ENCODE measurements at regions not wholly inside any gene's neighbourhood (a gene's known extent, or its start where the extent isn't known, plus 50 kb on each side); places are given as distances from the start of the nearest gene placed in this dataset.

DNA sequence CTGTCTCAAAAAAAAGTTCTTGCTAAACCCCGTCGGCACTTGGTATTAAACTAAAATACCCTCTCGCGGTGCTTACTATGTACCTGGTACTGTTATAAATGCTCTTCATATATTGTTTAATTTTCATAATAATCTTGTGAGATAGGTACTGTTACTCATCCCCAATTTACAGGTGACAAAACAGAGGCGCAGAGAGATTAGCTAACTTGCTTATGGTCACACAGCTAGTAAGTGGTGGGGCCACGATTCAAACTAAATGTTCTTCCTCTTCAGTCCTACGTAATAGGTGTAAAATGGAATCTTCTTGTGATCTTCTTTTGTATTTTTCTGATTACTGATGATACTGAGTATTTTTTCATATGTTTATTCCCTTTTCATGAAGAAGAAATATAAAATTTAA is 51.3 kb downstream of the TET3 start:
- H3K27ac Mint-ChIP-seq = no peak overlapping the region
- peaks cover 5% of the 10 kb centered on the region for H3K36me3 Mint-ChIP-seq (ENCODE audit: low read depth)
- no peaks in the 10 kb centered on the region for H3K27me3 Mint-ChIP-seq (ENCODE audit: low read depth)
- no peak overlapping the region for H3K4me3 Mint-ChIP-seq
- H3K4me1 Mint-ChIP-seq (ENCODE audit: low read depth) = peaks cover 65% of the 10 kb centered on the region
- no peaks in the 10 kb centered on the region for H3K9me3 Mint-ChIP-seq

DNA sequence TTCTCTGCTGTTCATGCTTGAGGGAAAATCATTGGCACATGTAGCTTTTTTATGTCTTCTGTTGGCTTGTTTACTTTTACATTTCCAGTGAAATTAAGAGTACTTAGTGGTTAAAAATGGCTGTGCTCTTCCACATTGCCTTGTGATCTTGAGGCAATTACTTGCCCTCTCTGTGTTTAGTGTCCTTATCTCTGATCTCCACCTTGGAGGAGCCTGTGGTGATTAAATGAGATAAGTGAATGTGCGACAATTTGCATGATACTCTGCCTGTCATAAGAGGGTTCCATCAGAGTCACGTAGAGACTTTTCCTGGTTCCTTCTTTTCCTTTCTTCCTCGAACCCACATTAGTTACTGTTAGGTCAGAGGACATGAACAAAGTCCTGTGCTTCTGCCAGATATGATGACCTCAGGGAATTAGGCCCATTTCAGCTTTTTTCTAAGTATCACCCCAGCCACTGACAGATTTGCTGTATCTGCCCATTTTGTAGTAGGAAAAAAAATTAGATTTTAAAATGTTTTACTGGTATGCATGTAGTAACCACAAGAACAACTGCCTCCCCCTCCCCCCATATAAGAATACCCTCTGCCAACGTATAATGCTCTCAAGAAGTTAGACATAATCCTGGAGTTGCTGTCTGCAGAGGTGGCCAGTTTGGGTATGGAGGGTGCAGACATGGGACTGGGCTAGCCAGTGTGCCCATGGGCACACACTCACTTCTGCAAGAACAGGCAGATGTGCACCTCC is 51.9 kb downstream of the TET3 start:
- H3K27me3 Mint-ChIP-seq (ENCODE audit: low read depth) = no peaks in the 10 kb centered on the region
- H3K36me3 Mint-ChIP-seq (ENCODE audit: low read depth) = peaks cover 5% of the 10 kb centered on the region
- H3K4me1 Mint-ChIP-seq (ENCODE audit: low read depth) = peaks cover 64% of the 10 kb centered on the region
- H3K27ac Mint-ChIP-seq = peak overlapping the region; percentile 37
- H3K9me3 Mint-ChIP-seq = no peaks in the 10 kb centered on the region
- peak overlapping the region; percentile 51 for H3K4me3 Mint-ChIP-seq

DNA sequence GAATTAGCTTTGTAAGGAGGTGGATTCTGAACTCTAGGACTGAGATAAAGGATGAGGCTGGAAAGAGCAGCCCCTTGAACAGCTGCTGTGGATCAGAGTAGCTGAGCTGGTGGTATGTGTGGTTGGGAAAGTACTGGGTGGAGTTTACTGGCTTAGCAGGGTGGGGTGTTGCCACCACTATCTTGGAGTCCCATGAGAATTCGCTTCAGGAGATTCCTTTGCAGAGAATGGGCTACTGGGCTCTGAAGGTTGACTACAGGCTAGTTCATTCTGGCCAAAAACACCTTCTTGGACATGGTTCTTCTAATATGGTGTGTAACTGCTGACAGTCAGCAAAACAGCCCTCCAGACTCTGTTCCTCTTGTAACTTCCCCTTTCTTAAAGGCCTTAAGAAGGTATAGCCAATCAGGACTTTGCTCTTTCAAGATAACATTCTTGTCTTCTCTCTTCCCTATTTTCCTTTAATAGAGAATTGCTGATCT is 52.7 kb downstream of the TET3 start:
- H3K27me3 Mint-ChIP-seq (ENCODE audit: low read depth) = no peaks in the 10 kb centered on the region
- peaks cover 58% of the 10 kb centered on the region for H3K4me1 Mint-ChIP-seq (ENCODE audit: low read depth)
- peak overlapping the region; percentile 2 for H3K27ac Mint-ChIP-seq
- H3K36me3 Mint-ChIP-seq (ENCODE audit: low read depth) = peaks cover 5% of the 10 kb centered on the region
- H3K9me3 Mint-ChIP-seq = no peaks in the 10 kb centered on the region
- peak overlapping the region; percentile 51 for H3K4me3 Mint-ChIP-seq

DNA sequence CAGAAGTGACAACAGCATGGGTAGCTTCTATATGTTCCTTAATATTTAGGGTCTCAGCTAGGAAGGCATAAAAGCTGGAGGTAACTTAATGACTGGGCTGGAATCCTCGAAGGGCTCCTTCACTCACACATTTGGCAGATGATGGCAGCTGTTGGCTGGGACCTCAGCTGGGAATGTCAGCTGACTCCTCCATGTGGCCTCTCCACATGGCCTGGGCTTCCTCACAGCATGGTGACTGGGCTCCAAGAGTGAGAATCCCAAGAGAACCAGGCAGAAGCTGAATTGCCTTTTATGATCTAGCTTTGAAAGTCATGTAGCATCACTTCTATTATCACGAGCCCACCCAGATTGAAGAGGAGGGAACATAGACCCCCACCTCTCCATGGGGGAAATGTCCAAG is 54.9 kb downstream of the TET3 start:
- H3K36me3 Mint-ChIP-seq (ENCODE audit: low read depth) = peaks cover 5% of the 10 kb centered on the region
- H3K4me1 Mint-ChIP-seq (ENCODE audit: low read depth) = peaks cover 51% of the 10 kb centered on the region
- no peak overlapping the region for H3K4me3 Mint-ChIP-seq
- no peak overlapping the region for H3K27ac Mint-ChIP-seq
- H3K9me3 Mint-ChIP-seq = no peaks in the 10 kb centered on the region
- no peaks in the 10 kb centered on the region for H3K27me3 Mint-ChIP-seq (ENCODE audit: low read depth)

DNA sequence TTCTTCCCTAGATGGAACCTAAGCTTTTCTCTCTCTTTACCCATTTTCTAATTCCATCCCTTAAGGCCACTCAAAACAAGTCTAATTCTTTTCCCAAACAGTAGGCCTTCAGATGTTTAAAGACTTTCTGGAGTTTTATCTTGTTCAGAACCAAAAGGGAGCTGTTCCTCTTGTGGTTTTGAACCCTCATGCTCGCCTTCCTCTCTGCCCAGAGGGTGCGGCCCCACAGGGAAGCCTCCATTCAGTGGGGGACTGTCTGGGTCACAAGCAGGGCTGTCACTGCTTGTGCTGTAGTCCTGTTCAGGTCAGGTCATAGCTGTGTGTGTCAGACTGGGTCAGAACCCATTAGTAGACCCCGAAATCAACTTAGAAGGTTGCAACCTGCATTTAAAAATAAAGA is 56.5 kb downstream of the TET3 start:
- Mint-ChIP-seq H3K4me1 (ENCODE audit: low read depth) (peaks cover 48% of the 10 kb centered on the region), H3K27ac (peak overlapping the region; percentile 1), H3K27me3 (ENCODE audit: low read depth) (no peaks in the 10 kb centered on the region), H3K9me3 (no peaks in the 10 kb centered on the region), H3K4me3 (peak overlapping the region; percentile 49), H3K36me3 (ENCODE audit: low read depth) (peaks cover 5% of the 10 kb centered on the region)

DNA sequence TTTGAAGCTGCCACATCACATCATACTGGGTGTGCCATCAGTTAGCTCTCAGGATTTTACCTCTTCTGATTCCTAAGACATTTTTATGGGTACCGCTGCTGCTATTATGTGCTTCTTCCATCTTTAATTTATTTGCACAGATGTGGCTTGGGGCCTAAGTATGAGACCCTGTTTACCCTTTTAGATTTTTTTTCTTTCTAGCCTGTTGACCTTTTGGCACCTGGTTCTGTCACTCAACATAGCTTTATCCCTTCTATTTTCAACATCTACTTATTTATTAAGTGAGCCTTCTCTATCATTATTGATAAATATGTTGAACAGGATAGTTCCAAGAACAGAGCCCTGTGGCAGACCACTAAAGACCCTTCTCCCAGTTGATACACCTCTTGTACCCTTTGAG is 57.0 kb downstream of the TET3 start:
- peaks cover 5% of the 10 kb centered on the region for H3K36me3 Mint-ChIP-seq (ENCODE audit: low read depth)
- no peaks in the 10 kb centered on the region for H3K9me3 Mint-ChIP-seq
- H3K27me3 Mint-ChIP-seq (ENCODE audit: low read depth) = no peaks in the 10 kb centered on the region
- H3K4me3 Mint-ChIP-seq = no peak overlapping the region
- H3K27ac Mint-ChIP-seq = no peak overlapping the region
- H3K4me1 Mint-ChIP-seq (ENCODE audit: low read depth) = peaks cover 43% of the 10 kb centered on the region

DNA sequence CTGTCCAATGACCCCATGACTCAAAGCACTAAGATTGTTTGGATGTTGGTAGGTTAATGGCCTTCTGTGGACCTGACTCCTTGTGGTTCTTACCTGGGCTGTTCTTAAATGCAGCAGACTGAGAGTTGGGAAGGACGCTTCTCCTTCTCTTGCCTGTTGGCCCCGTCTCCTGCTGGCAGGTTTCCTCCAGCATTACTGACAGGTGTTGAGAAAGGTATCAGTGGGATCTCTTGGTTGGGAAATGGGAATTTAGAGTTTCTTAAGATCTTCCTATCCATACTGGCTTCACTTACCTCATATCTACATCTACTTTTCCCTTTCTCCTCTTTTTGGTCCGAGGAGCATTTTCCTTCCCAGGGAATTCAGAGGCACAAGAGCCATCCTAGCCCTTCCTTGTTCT is 57.9 kb downstream of the TET3 start:
- Mint-ChIP-seq H3K9me3 (no peaks in the 10 kb centered on the region), H3K27ac (no peak overlapping the region), H3K36me3 (ENCODE audit: low read depth) (peaks cover 5% of the 10 kb centered on the region), H3K4me3 (no peak overlapping the region), H3K4me1 (ENCODE audit: low read depth) (peaks cover 35% of the 10 kb centered on the region), H3K27me3 (ENCODE audit: low read depth) (no peaks in the 10 kb centered on the region)

DNA sequence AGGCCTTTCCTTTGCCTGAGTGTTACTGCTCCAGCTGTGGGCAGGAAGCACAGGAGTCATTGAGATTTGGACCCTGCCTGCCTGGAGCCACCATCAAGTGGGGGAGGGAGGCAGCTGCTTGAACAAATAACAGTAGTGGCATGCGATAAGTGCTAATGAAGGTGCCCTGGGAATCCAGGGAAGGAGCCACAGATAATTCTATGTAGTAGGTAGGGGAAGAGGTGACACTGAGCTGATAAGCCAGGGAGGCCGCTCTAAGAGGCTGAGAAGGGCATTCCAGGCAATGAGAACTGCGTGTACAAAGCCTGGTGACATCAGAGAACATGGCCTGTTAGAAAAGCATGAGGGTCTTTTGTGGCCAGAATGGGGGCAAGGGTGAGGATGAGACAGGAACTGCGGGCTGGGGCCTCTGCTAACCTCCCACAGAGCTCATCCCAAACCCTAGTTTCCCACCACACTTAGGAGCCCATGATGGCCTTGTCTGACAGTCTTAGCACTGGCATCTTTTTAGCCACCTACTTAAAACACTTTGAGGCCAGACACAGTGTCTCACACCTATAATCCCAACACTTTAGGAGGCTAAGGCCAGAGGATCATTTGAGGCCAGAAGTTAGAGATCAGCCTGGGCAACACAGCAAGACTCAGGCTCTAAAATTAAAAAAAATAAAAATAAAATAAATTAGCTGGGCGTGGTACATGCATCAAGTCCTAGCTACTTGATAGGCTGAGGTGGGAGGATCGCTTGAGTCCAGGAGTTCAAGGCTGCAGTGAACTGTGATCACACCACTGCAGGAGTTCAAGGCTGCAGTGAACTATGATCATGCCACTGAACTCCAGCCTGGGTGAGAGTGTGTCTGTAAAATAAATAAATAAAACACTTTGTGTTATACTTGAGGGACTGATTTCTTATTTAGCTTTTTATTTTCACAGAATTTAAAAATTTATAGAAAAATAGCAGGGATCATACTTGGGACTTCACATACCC is 58.9 kb downstream of the TET3 start:
- H3K27ac Mint-ChIP-seq = no peak overlapping the region
- peaks cover 26% of the 10 kb centered on the region for H3K4me1 Mint-ChIP-seq (ENCODE audit: low read depth)
- H3K9me3 Mint-ChIP-seq = no peaks in the 10 kb centered on the region
- H3K4me3 Mint-ChIP-seq = no peak overlapping the region
- peaks cover 5% of the 10 kb centered on the region for H3K36me3 Mint-ChIP-seq (ENCODE audit: low read depth)
- no peaks in the 10 kb centered on the region for H3K27me3 Mint-ChIP-seq (ENCODE audit: low read depth)

DNA sequence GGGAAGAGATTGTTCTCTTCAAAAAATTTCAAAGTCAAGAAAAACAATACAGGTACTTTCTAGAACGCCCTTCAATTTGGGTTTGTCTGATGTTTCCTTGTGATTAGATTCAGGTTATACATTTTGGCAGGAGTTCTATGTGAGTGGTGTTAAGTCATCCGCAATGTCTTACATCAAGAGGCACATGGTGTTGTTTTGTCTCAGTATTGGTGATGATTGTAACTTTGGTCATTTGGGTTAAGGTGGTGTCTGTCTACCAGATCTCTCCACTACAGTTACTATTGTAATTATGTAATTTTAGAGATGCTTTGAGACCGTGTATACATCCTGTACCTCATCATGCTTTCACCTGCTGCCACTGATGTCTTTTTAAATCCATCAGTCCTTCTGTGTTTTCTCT is 60.3 kb downstream of the TET3 start:
- no peak overlapping the region for H3K27ac Mint-ChIP-seq
- no peak overlapping the region for H3K4me3 Mint-ChIP-seq
- H3K9me3 Mint-ChIP-seq = no peaks in the 10 kb centered on the region
- H3K4me1 Mint-ChIP-seq (ENCODE audit: low read depth) = peaks cover 19% of the 10 kb centered on the region
- H3K36me3 Mint-ChIP-seq (ENCODE audit: low read depth) = peaks cover 2% of the 10 kb centered on the region
- no peaks in the 10 kb centered on the region for H3K27me3 Mint-ChIP-seq (ENCODE audit: low read depth)

DNA sequence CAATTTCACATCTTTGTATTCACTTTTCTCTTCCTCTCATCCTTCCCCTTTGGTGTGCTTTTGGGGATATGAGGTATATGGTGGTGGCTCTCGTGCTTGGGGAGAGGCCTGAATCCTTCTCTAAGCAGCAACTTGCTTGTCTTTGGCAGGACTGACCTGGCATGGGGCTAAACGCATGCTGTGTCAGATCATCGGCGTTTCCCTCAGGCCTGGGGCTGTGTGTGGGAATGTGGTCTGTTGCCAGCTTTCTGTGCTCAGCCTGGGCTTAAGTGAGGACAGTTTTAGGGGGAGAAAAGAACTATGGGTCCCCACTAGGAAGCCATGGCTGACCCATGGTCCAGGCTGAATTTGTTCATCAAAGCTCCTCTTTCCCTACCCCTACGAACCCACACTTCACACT is 60.7 kb downstream of the TET3 start:
- H3K9me3 Mint-ChIP-seq = no peaks in the 10 kb centered on the region
- no peak overlapping the region for H3K27ac Mint-ChIP-seq
- H3K4me1 Mint-ChIP-seq (ENCODE audit: low read depth) = peaks cover 15% of the 10 kb centered on the region
- H3K4me3 Mint-ChIP-seq = no peak overlapping the region
- no peaks in the 10 kb centered on the region for H3K27me3 Mint-ChIP-seq (ENCODE audit: low read depth)
- H3K36me3 Mint-ChIP-seq (ENCODE audit: low read depth) = no peaks in the 10 kb centered on the region

DNA sequence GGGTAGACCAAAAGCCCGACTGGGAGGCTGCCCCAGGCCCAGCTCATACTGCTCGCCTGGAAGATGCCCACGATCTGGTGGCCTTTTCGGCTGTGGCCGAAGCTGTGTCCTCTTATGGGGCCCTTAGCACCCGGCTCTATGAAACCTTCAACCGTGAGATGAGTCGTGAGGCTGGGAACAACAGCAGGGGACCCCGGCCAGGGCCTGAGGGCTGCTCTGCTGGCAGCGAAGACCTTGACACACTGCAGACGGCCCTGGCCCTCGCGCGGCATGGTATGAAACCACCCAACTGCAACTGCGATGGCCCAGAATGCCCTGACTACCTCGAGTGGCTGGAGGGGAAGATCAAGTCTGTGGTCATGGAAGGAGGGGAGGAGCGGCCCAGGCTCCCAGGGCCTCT is 61.7 kb downstream of the TET3 start:
- H3K4me3 Mint-ChIP-seq = no peak overlapping the region
- no peaks in the 10 kb centered on the region for H3K36me3 Mint-ChIP-seq (ENCODE audit: low read depth)
- no peaks in the 10 kb centered on the region for H3K9me3 Mint-ChIP-seq
- H3K27ac Mint-ChIP-seq = no peak overlapping the region
- H3K4me1 Mint-ChIP-seq (ENCODE audit: low read depth) = peaks cover 6% of the 10 kb centered on the region
- no peaks in the 10 kb centered on the region for H3K27me3 Mint-ChIP-seq (ENCODE audit: low read depth)

DNA sequence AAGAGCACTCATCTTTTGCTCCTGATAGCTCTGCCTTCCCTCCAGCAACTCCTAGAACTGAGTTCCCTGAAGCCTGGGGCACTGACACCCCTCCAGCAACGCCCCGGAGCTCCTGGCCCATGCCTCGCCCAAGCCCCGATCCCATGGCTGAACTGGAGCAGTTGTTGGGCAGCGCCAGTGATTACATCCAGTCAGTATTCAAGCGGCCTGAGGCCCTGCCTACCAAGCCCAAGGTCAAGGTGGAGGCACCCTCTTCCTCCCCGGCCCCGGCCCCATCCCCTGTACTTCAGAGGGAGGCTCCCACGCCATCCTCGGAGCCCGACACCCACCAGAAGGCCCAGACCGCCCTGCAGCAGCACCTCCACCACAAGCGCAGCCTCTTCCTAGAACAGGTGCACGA is 62.4 kb downstream of the TET3 start:
- Mint-ChIP-seq H3K27ac (no peak overlapping the region), H3K36me3 (ENCODE audit: low read depth) (no peaks in the 10 kb centered on the region), H3K9me3 (no peaks in the 10 kb centered on the region)

DNA sequence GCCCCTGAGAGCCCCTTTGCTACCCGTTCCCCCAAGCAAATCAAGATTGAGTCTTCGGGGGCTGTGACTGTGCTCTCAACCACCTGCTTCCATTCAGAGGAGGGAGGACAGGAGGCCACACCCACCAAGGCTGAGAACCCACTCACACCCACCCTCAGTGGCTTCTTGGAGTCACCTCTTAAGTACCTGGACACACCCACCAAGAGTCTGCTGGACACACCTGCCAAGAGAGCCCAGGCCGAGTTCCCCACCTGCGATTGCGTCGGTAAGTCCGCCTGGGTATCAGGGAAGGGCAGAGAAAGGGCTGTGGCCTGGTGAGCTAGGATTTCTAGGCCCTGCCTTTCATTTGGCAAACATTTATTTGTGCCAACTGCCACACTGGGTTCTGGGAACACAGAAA is 63.4 kb downstream of the TET3 start:
- H3K9me3 Mint-ChIP-seq = no peaks in the 10 kb centered on the region
- no peak overlapping the region for H3K27ac Mint-ChIP-seq
- H3K4me1 Mint-ChIP-seq (ENCODE audit: low read depth) = peaks cover 8% of the 10 kb centered on the region
- H3K36me3 Mint-ChIP-seq (ENCODE audit: low read depth) = no peaks in the 10 kb centered on the region
- H3K27me3 Mint-ChIP-seq (ENCODE audit: low read depth) = no peaks in the 10 kb centered on the region
- H3K4me3 Mint-ChIP-seq = no peak overlapping the region

More for the DNA sequence above, 62.4 kb downstream of the TET3 start:
- Mint-ChIP-seq H3K4me3 (no peak overlapping the region), H3K4me1 (ENCODE audit: low read depth) (peaks cover 5% of the 10 kb centered on the region), H3K27me3 (ENCODE audit: low read depth) (no peaks in the 10 kb centered on the region)

DNA sequence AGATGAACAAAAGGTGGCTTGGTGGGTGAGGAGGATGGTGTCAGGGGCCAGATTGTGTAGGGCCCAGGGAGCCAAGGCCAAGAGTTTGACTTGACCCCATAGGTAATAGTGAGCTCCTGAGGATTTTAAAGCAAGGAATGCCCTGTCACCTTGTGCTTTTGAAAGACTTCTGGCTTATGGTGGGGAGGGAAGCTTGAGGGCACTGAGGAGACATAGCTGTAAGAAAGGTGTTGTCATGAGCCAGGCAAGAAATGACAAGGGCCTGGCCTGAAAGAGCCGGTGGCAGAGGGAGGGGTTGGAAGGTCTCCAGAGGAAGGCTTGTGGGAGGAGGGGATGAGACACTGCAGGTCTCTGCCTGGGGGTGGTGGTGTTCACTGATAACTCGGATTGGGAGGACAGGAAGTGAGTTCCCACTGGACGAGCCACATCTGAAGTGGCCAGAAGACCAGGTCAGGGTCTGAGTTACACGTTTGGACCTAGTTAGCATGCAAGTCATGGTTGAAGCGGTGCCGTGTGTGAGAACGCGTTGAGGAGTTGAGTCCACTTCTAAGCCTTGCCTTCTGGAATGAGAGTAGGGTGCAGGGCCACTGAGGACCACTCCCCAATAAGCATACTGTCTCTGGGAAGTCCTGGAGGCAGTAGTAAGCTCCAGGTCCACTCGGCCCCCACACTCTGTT is 64.3 kb downstream of the TET3 start:
- Mint-ChIP-seq H3K9me3 (no peaks in the 10 kb centered on the region), H3K4me3 (no peak overlapping the region), H3K36me3 (ENCODE audit: low read depth) (peaks cover 6% of the 10 kb centered on the region), H3K4me1 (ENCODE audit: low read depth) (peaks cover 14% of the 10 kb centered on the region), H3K27ac (no peak overlapping the region), H3K27me3 (ENCODE audit: low read depth) (no peaks in the 10 kb centered on the region)
